Calu3 (cell line): ENCODE measurements at regions not wholly inside any gene's neighbourhood (a gene's known extent, or its start where the extent isn't known, plus 50 kb on each side); places are given as distances from the start of the nearest gene placed in this dataset.

Experiments used
- BruUV-seq: library from RNA; stranded (reverse); fragments of 400-500 nt; replicated peaks from 2 replicates; lab custom pipeline; 2021; lab: Mats Ljungman, UMichigan
- CTCF ChIA-PET: fragments of 300-600 bp; sonication (Branson Sonifier 250); formaldehyde crosslinking; loops from one replicate; lab custom pipeline; 2022; ENCODE audit warnings: antibody characterized with exemption; lab: Charles Lee
- DNase-seq: peaks from one replicate; pipeline ENCODE4 v3.0.0; 2022
- H3K27ac Mint-ChIP-seq: one replicate; pipeline ENCODE4 v1.8.0; 2022; ENCODE audit warnings: mixed read lengths; ENCODE audit not compliant: unreplicated experiment
- H3K27me3 Mint-ChIP-seq: one replicate; pipeline ENCODE4 v1.8.0; 2022; ENCODE audit warnings: mixed read lengths; ENCODE audit not compliant: unreplicated experiment
- H3K36me3 Mint-ChIP-seq: one replicate; pipeline ENCODE4 v1.8.0; 2022; ENCODE audit warnings: mild to moderate bottlenecking, moderate library complexity, mixed read lengths; ENCODE audit not compliant: insufficient read depth, unreplicated experiment
- H3K4me1 Mint-ChIP-seq: one replicate; pipeline ENCODE4 v1.8.0; 2022; ENCODE audit warnings: mild to moderate bottlenecking, low read depth, mixed read lengths; ENCODE audit not compliant: unreplicated experiment
- H3K4me3 Mint-ChIP-seq: one replicate; pipeline ENCODE4 v1.8.0; 2022; ENCODE audit warnings: mild to moderate bottlenecking, low read depth, moderate library complexity, mixed read lengths; ENCODE audit not compliant: unreplicated experiment
- H3K9me3 Mint-ChIP-seq: one replicate; pipeline ENCODE4 v1.8.0; 2022; ENCODE audit warnings: low read depth, mixed read lengths; ENCODE audit not compliant: unreplicated experiment
- CTCF ChIP-seq: fragments of 200-600 bp; IDR thresholded peaks from one replicate; pipeline ENCODE4 v1.8.0; 2022; ENCODE audit warnings: antibody characterized with exemption; ENCODE audit not compliant: unreplicated experiment
- intact Hi-C: fragments of 100-400 bp; cut with micrococcal nuclease; formaldehyde crosslinking; loops from one replicate; pipeline ENCODE4 v1.10.0; 2022; ENCODE audit not compliant: unreplicated experiment

GRCh38 chr17:65457183-65457582 is 104.3 kb downstream of the AXIN2 start:
- Mint-ChIP-seq H3K27ac (no peak overlapping the region), H3K36me3 (no peaks in the 10 kb centered on the region), H3K9me3 (no peaks in the 10 kb centered on the region), H3K4me3 (no peak overlapping the region), H3K27me3 (peaks cover 35% of the 10 kb centered on the region), H3K4me1 (no peaks in the 10 kb centered on the region)
- no peak for DNase-seq
- BruUV-seq, result no TSS peak
- CTCF ChIA-PET, result no interaction called here
- intact Hi-C loops, result loop anchor here (10.0 kb wide), 1 partner anchor 528 kb away; no protein-coding TSS in a partner anchor
- TF ChIP-seq CTCF, result no peak

GRCh38 chr17:65456368-65457151 is 104.9 kb downstream of the AXIN2 start:
- no peak for TF ChIP-seq CTCF
- H3K4me3 Mint-ChIP-seq, result no peak overlapping the region
- H3K27ac Mint-ChIP-seq, result no peak overlapping the region
- BruUV-seq, result no TSS peak
- H3K4me1 Mint-ChIP-seq, result no peaks in the 10 kb centered on the region
- H3K36me3 Mint-ChIP-seq, result no peaks in the 10 kb centered on the region
- CTCF ChIA-PET, result interaction anchor here (1.1 kb wide), 1 partner anchor 162 kb away, joined by 3 read pairs; no protein-coding TSS in a partner anchor
- intact Hi-C loops, result loop anchor here (10.0 kb wide), 1 partner anchor 528 kb away; no protein-coding TSS in a partner anchor
- H3K27me3 Mint-ChIP-seq, result peaks cover 41% of the 10 kb centered on the region
- no peak for DNase-seq
- no peaks in the 10 kb centered on the region for H3K9me3 Mint-ChIP-seq

- CTCF ChIA-PET, result interaction anchor here (1.1 kb wide), 1 partner anchor 162 kb away, joined by 3 read pairs; no protein-coding TSS in a partner anchor
- no peak overlapping the region for H3K4me3 Mint-ChIP-seq
- no peak for DNase-seq
- no TSS peak for BruUV-seq
- intact Hi-C loops, result loop anchor here (10.0 kb wide), 1 partner anchor 529 kb away; no protein-coding TSS in a partner anchor
- no peak overlapping the region for H3K27ac Mint-ChIP-seq
- H3K9me3 Mint-ChIP-seq, result no peaks in the 10 kb centered on the region
- peaks cover 47% of the 10 kb centered on the region for H3K27me3 Mint-ChIP-seq
- H3K36me3 Mint-ChIP-seq, result no peaks in the 10 kb centered on the region
- no peaks in the 10 kb centered on the region for H3K4me1 Mint-ChIP-seq
- TF ChIP-seq CTCF, result no peak
Measured at GRCh38 chr17:65455972-65456343, 105.5 kb downstream of the AXIN2 start.

GRCh38 chr17:65455154-65455971 is 106.1 kb downstream of the AXIN2 start:
- H3K4me3 Mint-ChIP-seq, result no peak overlapping the region
- TF ChIP-seq CTCF, result no peak
- intact Hi-C loops, result loop anchor here (10.0 kb wide), 1 partner anchor 529 kb away; no protein-coding TSS in a partner anchor
- DNase-seq, result no peak
- no peaks in the 10 kb centered on the region for H3K36me3 Mint-ChIP-seq
- H3K4me1 Mint-ChIP-seq, result no peaks in the 10 kb centered on the region
- BruUV-seq, result no TSS peak
- H3K27me3 Mint-ChIP-seq, result peaks cover 53% of the 10 kb centered on the region
- CTCF ChIA-PET, result interaction anchor here (1.1 kb wide), 1 partner anchor 161 kb away, joined by 3 read pairs; no protein-coding TSS in a partner anchor
- H3K27ac Mint-ChIP-seq, result no peak overlapping the region
- H3K9me3 Mint-ChIP-seq, result no peaks in the 10 kb centered on the region
